T-helper 2 cell treated with Interferon-gamma antibody and Interleukin-4, amounts not matched to agents 5 μg/mL and 100 μg/mL, for 36 hours (primary cell): ENCODE measurements at regions not wholly inside any gene's neighbourhood (a gene's known extent, or its start where the extent isn't known, plus 50 kb on each side); places are given as distances from the start of the nearest gene placed in this dataset.
"Not testable (repeated sequence)": the region's sequence is repeated elsewhere in the genome, so short reads cannot be mapped to it uniquely, and the experiment has no call there.

ENCODE experiments used
- DNase-seq: peaks from one replicate; pipeline ENCODE4 v3.0.0; 2021; ENCODE audit warnings: low spot score
- H3K27ac Mint-ChIP-seq: one replicate; pipeline ENCODE4 v1.8.0; 2021; ENCODE audit warnings: mild to moderate bottlenecking, mixed read lengths
- H3K27me3 Mint-ChIP-seq: one replicate; pipeline ENCODE4 v1.8.0; 2021; ENCODE audit warnings: low read depth, mixed read lengths
- H3K36me3 Mint-ChIP-seq: one replicate; pipeline ENCODE4 v1.8.0; 2021; ENCODE audit warnings: low read depth, mixed read lengths
- H3K4me1 Mint-ChIP-seq: one replicate; pipeline ENCODE4 v1.8.0; 2021; ENCODE audit warnings: low read depth, mixed read lengths
- H3K4me3 Mint-ChIP-seq: one replicate; pipeline ENCODE4 v1.8.0; 2022; ENCODE audit warnings: mild to moderate bottlenecking, moderate library complexity, mixed read lengths
- H3K9me3 Mint-ChIP-seq: one replicate; pipeline ENCODE4 v1.8.0; 2021; ENCODE audit warnings: mixed read lengths

DNA sequence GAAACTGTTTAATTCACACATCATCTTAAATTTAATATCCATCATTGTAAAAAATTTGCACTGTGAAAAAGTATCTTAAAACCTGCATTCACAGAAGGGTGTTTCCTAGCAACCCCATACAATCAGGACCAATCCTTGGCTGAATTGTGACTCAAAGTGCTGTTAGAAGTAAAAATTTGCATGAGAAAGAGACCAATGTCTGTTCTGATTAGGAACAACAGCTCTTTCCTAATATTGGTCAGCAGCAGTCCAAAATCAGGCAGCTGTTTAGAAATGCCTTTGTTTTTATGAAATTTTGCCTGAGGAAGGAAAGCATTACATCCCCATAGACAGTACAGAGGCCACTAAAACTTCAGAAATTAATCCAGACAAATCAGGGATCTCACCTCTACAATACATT is 987.0 kb downstream of the HACE1 start:
- Mint-ChIP-seq H3K9me3 (peaks cover 5% of the 10 kb centered on the region), H3K4me1 (no peaks in the 10 kb centered on the region), H3K27ac (no peak overlapping the region), H3K27me3 (no peaks in the 10 kb centered on the region), H3K36me3 (no peaks in the 10 kb centered on the region), H3K4me3 (no peak overlapping the region)
- no peak for DNase-seq

GRCh38 chr6:103872233-103872632 is 987.5 kb downstream of the HACE1 start:
- Mint-ChIP-seq H3K9me3 (peaks cover 5% of the 10 kb centered on the region), H3K4me1 (no peaks in the 10 kb centered on the region), H3K27ac (no peak overlapping the region), H3K27me3 (no peaks in the 10 kb centered on the region), H3K36me3 (no peaks in the 10 kb centered on the region), H3K4me3 (no peak overlapping the region)
- no peak for DNase-seq

DNA sequence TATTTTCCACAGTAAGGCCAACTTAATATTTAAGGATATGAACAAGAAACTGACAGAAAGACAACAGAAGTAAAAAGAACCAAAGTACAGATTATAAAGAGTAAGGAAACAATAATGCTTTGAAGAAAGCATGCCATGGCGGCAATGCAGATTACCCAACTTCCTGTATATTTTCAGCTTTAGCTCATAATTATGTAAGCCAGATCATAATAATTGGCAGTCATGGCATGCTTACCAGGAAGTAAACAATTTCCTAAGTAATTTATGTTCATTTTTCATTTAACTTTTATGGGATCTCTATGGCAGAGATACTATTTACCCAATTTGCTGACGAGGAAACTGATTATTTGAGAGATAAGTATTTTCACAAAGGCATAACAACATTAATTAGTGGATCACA is 988.7 kb downstream of the HACE1 start:
- Mint-ChIP-seq H3K9me3 (peaks cover 5% of the 10 kb centered on the region), H3K4me1 (no peaks in the 10 kb centered on the region), H3K27ac (no peak overlapping the region), H3K27me3 (no peaks in the 10 kb centered on the region), H3K36me3 (no peaks in the 10 kb centered on the region), H3K4me3 (no peak overlapping the region)
- no peak for DNase-seq

- no peaks in the 10 kb centered on the region for H3K27me3 Mint-ChIP-seq
- no peak overlapping the region for H3K27ac Mint-ChIP-seq
- DNase-seq: no peak
- no peaks in the 10 kb centered on the region for H3K9me3 Mint-ChIP-seq
- no peak overlapping the region for H3K4me3 Mint-ChIP-seq
- H3K36me3 Mint-ChIP-seq: no peaks in the 10 kb centered on the region
- no peaks in the 10 kb centered on the region for H3K4me1 Mint-ChIP-seq
Observed at GRCh38 chr6:103862297-103862696, 997.4 kb downstream of the HACE1 start.

GRCh38 chr6:103858003-103858402 is 1001.7 kb downstream of the HACE1 start:
- Mint-ChIP-seq H3K27me3 (no peaks in the 10 kb centered on the region), H3K4me1 (no peaks in the 10 kb centered on the region), H3K9me3 (no peaks in the 10 kb centered on the region), H3K4me3 (no peak overlapping the region), H3K36me3 (no peaks in the 10 kb centered on the region), H3K27ac (no peak overlapping the region)
- DNase-seq: no peak

DNA sequence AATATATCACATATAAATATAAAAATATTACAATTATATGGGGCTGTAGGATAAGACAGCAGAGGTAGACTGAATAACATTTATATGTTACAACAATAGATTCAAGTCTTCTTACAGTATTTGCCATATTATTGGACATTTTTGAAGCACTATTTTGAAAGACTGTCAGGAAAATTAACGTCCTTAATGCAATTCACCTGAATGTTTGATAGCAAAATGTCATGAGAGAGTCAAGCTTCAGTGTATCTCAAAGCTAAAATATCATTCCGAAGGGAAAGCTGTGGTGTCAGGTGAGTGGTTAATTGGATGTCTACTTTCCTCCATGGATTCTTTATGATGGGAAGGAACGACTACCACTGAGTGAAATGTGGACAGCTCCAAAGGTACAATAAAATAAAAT is 1004.0 kb downstream of the HACE1 start:
- DNase-seq: no peak
- Mint-ChIP-seq H3K27me3 (no peaks in the 10 kb centered on the region), H3K27ac (no peak overlapping the region), H3K4me3 (no peak overlapping the region), H3K9me3 (no peaks in the 10 kb centered on the region), H3K4me1 (no peaks in the 10 kb centered on the region), H3K36me3 (no peaks in the 10 kb centered on the region)

GRCh38 chr6:103854059-103854458 is 1005.7 kb downstream of the HACE1 start:
- H3K27me3 Mint-ChIP-seq: no peaks in the 10 kb centered on the region
- no peak overlapping the region for H3K27ac Mint-ChIP-seq
- H3K36me3 Mint-ChIP-seq: no peaks in the 10 kb centered on the region
- no peaks in the 10 kb centered on the region for H3K4me1 Mint-ChIP-seq
- DNase-seq: no peak
- no peak overlapping the region for H3K4me3 Mint-ChIP-seq
- no peaks in the 10 kb centered on the region for H3K9me3 Mint-ChIP-seq

- no peak overlapping the region for H3K27ac Mint-ChIP-seq
- no peak overlapping the region for H3K4me3 Mint-ChIP-seq
- H3K4me1 Mint-ChIP-seq: no peaks in the 10 kb centered on the region
- H3K36me3 Mint-ChIP-seq: no peaks in the 10 kb centered on the region
- no peaks in the 10 kb centered on the region for H3K9me3 Mint-ChIP-seq
- no peak for DNase-seq
- H3K27me3 Mint-ChIP-seq: no peaks in the 10 kb centered on the region
Observed at GRCh38 chr6:103838457-103838856, 1021.3 kb downstream of the HACE1 start.

GRCh38 chr6:103826209-103826608 is 1033.5 kb downstream of the HACE1 start:
- H3K9me3 Mint-ChIP-seq: peaks cover 7% of the 10 kb centered on the region
- no peak overlapping the region for H3K27ac Mint-ChIP-seq
- no peaks in the 10 kb centered on the region for H3K27me3 Mint-ChIP-seq
- no peak for DNase-seq
- H3K4me1 Mint-ChIP-seq: no peaks in the 10 kb centered on the region
- no peaks in the 10 kb centered on the region for H3K36me3 Mint-ChIP-seq
- no peak overlapping the region for H3K4me3 Mint-ChIP-seq

DNA sequence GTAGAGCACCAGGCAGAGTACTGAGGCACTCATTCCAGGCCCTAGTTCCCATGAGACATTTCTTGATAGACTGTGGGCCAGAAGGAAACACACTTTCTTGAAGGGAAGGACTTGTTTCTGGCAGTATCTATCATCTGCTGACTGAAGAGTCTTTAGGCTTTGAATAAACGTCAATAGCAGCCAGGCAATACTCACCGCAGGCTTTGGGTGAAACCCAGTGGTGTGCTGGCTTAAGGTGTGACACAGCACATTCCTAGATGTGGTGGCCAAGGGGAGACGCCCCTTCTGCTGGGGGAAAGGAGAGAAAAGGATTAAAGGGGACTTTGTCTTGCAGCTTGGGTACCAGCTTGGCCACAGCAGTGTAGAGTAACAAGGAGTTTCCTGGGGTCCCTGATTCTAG is 1039.6 kb downstream of the HACE1 start:
- H3K4me3 Mint-ChIP-seq: no peak overlapping the region
- DNase-seq: no peak
- H3K9me3 Mint-ChIP-seq: peaks cover 3% of the 10 kb centered on the region
- no peaks in the 10 kb centered on the region for H3K4me1 Mint-ChIP-seq
- H3K27me3 Mint-ChIP-seq: no peaks in the 10 kb centered on the region
- H3K36me3 Mint-ChIP-seq: no peaks in the 10 kb centered on the region
- no peak overlapping the region for H3K27ac Mint-ChIP-seq

DNA sequence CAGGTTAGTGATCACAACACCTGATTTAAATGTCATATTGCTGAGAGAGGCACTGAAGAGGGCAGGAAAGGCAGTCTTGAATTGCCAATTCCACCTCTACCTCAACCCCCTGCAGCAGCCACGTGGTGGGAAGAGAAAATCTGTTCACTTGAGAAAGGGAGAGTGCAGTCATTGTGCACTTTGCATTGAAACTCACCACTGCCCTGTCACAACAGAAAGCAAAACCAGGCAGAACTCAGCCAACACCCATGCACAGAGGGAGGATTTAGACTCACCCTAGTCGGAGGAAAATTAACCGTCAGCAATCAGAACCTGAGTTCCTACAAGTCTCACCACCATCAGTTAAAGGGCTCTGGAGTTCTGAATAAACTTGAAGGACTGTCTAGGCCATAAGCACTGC is 1040.2 kb downstream of the HACE1 start:
- Mint-ChIP-seq H3K4me1 (no peaks in the 10 kb centered on the region), H3K4me3 (no peak overlapping the region), H3K27ac (no peak overlapping the region), H3K9me3 (peaks cover 3% of the 10 kb centered on the region), H3K27me3 (no peaks in the 10 kb centered on the region), H3K36me3 (no peaks in the 10 kb centered on the region)
- no peak for DNase-seq

GRCh38 chr6:103812970-103813369 is 1046.7 kb downstream of the HACE1 start:
- H3K4me1 Mint-ChIP-seq: no peaks in the 10 kb centered on the region
- H3K4me3 Mint-ChIP-seq: no peak overlapping the region
- DNase-seq: no peak
- H3K36me3 Mint-ChIP-seq: no peaks in the 10 kb centered on the region
- H3K27ac Mint-ChIP-seq: no peak overlapping the region
- no peaks in the 10 kb centered on the region for H3K27me3 Mint-ChIP-seq
- H3K9me3 Mint-ChIP-seq: no peaks in the 10 kb centered on the region

- H3K27me3 Mint-ChIP-seq, H3K4me1 Mint-ChIP-seq, H3K27ac Mint-ChIP-seq, H3K4me3 Mint-ChIP-seq, H3K36me3 Mint-ChIP-seq, DNase-seq, H3K9me3 Mint-ChIP-seq: not testable (repeated sequence)
Observed at GRCh38 chr6:103801901-103802479, 1057.7 kb downstream of the HACE1 start.

GRCh38 chr6:103799971-103800670 is 1059.6 kb downstream of the HACE1 start:
- peaks cover 3% of the 10 kb centered on the region for H3K9me3 Mint-ChIP-seq
- H3K4me1 Mint-ChIP-seq: no peaks in the 10 kb centered on the region
- DNase-seq: no peak
- no peak overlapping the region for H3K27ac Mint-ChIP-seq
- H3K27me3 Mint-ChIP-seq: no peaks in the 10 kb centered on the region
- no peaks in the 10 kb centered on the region for H3K36me3 Mint-ChIP-seq
- H3K4me3 Mint-ChIP-seq: no peak overlapping the region

DNA sequence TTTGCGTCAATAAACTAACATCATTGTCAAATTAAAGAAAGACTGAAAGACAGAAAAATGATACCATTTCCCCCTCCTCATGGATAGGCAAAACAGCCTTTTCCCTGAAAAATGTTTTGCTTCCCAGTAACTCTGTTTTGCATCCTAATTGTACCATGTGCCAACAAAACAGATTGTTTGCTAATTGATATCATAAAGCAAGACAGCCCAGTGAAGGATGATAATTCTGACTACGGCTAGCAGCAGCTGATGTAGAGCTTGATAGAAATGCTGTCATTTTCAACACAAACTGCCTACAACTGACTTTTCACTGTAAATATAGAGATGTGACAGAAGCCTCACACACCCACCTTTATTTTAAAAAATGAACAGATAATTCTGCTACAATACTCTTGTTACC is 1061.6 kb downstream of the HACE1 start:
- Mint-ChIP-seq H3K4me3 (no peak overlapping the region), H3K9me3 (peaks cover 3% of the 10 kb centered on the region), H3K27ac (no peak overlapping the region), H3K4me1 (no peaks in the 10 kb centered on the region), H3K27me3 (no peaks in the 10 kb centered on the region), H3K36me3 (no peaks in the 10 kb centered on the region)
- DNase-seq: no peak
